Nephron progenitor cell (in vitro differentiated cells): ENCODE measurements at regions not wholly inside any gene's neighbourhood (a gene's known extent, or its start where the extent isn't known, plus 50 kb on each side); places are given as distances from the start of the nearest gene placed in this dataset.

Experiments
- DNase-seq: peaks from one replicate; pipeline ENCODE4 v3.0.0; 2021
- H3K27ac Mint-ChIP-seq: 2 replicates; pipeline ENCODE4 v1.8.0; 2021; ENCODE audit warnings: mild to moderate bottlenecking, moderate library complexity, mixed read lengths
- H3K27me3 Mint-ChIP-seq: 2 replicates; pipeline ENCODE4 v1.8.0; 2021; ENCODE audit warnings: mild to moderate bottlenecking, low read depth, mixed read lengths; ENCODE audit not compliant: poor library complexity
- H3K36me3 Mint-ChIP-seq: 2 replicates; pipeline ENCODE4 v1.8.0; 2021; ENCODE audit warnings: low read depth, mixed read lengths
- H3K4me1 Mint-ChIP-seq: 2 replicates; pipeline ENCODE4 v1.8.0; 2021; ENCODE audit warnings: mixed read lengths
- H3K4me3 Mint-ChIP-seq: 2 replicates; pipeline ENCODE4 v1.8.0; 2021; ENCODE audit warnings: mild to moderate bottlenecking, moderate library complexity, mixed read lengths
- H3K9me3 Mint-ChIP-seq: 2 replicates; pipeline ENCODE4 v1.8.0; 2021; ENCODE audit warnings: mild to moderate bottlenecking, moderate library complexity, mixed read lengths
- TF ChIP-seq, protein P1 (sequence below): fragments of 200-600 bp; sonication (generic); IDR thresholded peaks from 2 replicates; pipeline ENCODE4 v1.5.0; 2021; ENCODE audit warnings: antibody characterized with exemption

- Mint-ChIP-seq H3K36me3 (no peaks in the 10 kb centered on the region), H3K27ac (no peak overlapping the region), H3K27me3 (peaks cover 4% of the 10 kb centered on the region), H3K9me3 (no peaks in the 10 kb centered on the region), H3K4me3 (no peak overlapping the region), H3K4me1 (peaks cover 13% of the 10 kb centered on the region)
- TF ChIP-seq, protein P1, sequence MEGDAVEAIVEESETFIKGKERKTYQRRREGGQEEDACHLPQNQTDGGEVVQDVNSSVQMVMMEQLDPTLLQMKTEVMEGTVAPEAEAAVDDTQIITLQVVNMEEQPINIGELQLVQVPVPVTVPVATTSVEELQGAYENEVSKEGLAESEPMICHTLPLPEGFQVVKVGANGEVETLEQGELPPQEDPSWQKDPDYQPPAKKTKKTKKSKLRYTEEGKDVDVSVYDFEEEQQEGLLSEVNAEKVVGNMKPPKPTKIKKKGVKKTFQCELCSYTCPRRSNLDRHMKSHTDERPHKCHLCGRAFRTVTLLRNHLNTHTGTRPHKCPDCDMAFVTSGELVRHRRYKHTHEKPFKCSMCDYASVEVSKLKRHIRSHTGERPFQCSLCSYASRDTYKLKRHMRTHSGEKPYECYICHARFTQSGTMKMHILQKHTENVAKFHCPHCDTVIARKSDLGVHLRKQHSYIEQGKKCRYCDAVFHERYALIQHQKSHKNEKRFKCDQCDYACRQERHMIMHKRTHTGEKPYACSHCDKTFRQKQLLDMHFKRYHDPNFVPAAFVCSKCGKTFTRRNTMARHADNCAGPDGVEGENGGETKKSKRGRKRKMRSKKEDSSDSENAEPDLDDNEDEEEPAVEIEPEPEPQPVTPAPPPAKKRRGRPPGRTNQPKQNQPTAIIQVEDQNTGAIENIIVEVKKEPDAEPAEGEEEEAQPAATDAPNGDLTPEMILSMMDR: no peak
- no peak for DNase-seq
Measured at GRCh38 chr6:133757335-133757734, 131.6 kb upstream of the TCF21 start.

DNA sequence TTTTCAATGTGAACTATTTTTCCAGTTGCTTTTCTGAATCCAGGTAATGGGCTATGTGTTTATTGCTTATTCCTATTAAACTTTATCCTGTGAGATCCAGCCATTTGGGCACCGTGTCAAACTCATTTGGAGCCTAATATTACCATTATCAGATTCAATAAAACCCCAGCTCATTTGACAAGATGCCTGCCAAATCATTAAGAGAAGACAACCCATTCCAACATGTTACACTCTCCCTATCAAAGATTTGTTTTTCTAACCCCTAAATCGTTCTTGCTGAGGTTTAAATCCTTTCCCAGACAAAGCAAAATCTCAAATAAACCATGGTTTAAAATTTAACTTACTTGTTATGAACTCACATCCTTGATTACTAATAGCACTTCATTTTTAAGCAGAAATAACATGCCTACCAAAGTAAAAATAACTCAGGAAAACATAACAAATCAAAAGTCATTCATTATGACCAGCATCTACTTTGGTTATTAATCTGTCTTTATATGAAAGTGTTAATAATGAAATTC is 130.0 kb upstream of the TCF21 start:
- TF ChIP-seq, protein P1: no peak
- DNase-seq: no peak
- peaks cover 4% of the 10 kb centered on the region for H3K27me3 Mint-ChIP-seq
- no peaks in the 10 kb centered on the region for H3K4me1 Mint-ChIP-seq
- no peaks in the 10 kb centered on the region for H3K36me3 Mint-ChIP-seq
- H3K4me3 Mint-ChIP-seq: no peak overlapping the region
- H3K9me3 Mint-ChIP-seq: no peaks in the 10 kb centered on the region
- H3K27ac Mint-ChIP-seq: no peak overlapping the region

DNA sequence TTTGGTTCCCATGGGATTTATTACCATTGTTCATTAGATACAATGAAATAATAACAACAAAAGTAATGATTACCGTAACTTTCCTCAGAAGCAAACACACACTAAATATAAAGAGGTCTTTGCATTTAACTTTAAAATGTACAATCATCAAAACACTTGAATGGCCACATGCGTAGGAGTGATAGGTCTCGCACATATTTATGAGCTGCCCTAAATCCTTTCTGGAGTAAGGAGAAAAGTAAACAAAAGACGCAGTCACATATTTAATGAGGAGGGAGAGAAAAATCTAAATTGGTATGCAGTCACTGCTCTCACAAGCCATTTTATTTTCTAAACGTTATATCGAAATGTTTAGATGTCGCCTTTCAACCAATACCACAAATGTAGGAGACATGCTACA is 129.4 kb upstream of the TCF21 start:
- Mint-ChIP-seq H3K4me1 (peaks cover 5% of the 10 kb centered on the region), H3K4me3 (no peak overlapping the region), H3K27ac (no peak overlapping the region), H3K9me3 (no peaks in the 10 kb centered on the region), H3K36me3 (no peaks in the 10 kb centered on the region), H3K27me3 (peaks cover 4% of the 10 kb centered on the region)
- no peak for DNase-seq
- TF ChIP-seq, protein P1: no peak

GRCh38 chr6:133761706-133762105 is 127.2 kb upstream of the TCF21 start:
- H3K27me3 Mint-ChIP-seq: peaks cover 8% of the 10 kb centered on the region
- H3K4me3 Mint-ChIP-seq: no peak overlapping the region
- TF ChIP-seq, protein P1: no peak
- H3K27ac Mint-ChIP-seq: no peak overlapping the region
- H3K9me3 Mint-ChIP-seq: no peaks in the 10 kb centered on the region
- no peaks in the 10 kb centered on the region for H3K36me3 Mint-ChIP-seq
- no peak for DNase-seq
- H3K4me1 Mint-ChIP-seq: peaks cover 5% of the 10 kb centered on the region

DNA sequence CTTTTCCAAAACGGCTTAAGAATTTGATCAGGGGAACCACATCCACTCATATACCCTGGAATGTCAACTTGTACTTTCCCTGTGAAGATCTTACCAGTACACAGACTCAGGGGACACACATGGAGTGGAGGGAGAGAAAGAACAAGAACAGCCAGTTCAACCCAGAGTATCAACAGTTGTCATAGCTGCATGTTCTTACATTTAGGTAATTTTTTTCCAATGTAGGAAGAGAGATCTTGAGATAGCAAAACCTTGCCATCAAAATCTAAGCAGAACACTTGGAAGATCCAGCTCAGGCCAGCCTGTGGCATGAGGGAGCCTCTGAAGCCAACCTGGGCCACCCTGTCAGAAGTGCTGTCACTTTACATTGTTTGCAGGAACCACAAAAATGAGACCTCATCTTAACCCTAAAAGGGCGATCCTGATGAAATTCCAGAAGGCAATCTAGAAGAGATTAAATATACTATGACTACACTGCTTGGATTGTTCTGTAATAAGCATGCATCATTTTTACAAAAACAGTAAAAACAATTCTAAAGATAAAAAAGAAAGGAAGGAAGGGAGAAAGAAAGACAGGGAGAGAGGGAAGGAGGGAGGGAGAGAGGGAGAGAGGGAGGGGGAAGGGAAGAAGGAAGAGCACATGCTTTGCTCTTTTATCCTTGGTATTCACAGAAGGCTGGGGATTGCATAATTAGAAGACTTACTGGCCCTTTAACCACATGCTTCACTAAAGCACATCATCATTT is 124.7 kb upstream of the TCF21 start:
- H3K4me1 Mint-ChIP-seq: peaks cover 5% of the 10 kb centered on the region
- H3K4me3 Mint-ChIP-seq: no peak overlapping the region
- peaks cover 8% of the 10 kb centered on the region for H3K27me3 Mint-ChIP-seq
- no peaks in the 10 kb centered on the region for H3K9me3 Mint-ChIP-seq
- H3K36me3 Mint-ChIP-seq: no peaks in the 10 kb centered on the region
- DNase-seq: no peak
- TF ChIP-seq, protein P1: no peak
- H3K27ac Mint-ChIP-seq: no peak overlapping the region

- Mint-ChIP-seq H3K36me3 (no peaks in the 10 kb centered on the region), H3K4me1 (peaks cover 9% of the 10 kb centered on the region), H3K9me3 (no peaks in the 10 kb centered on the region), H3K4me3 (no peak overlapping the region), H3K27ac (no peak overlapping the region), H3K27me3 (peaks cover 8% of the 10 kb centered on the region)
- TF ChIP-seq, protein P1: no peak
- no peak for DNase-seq
Measured at GRCh38 chr6:133764754-133765208, 124.1 kb upstream of the TCF21 start.
